ACC112 (cell line): ENCODE measurements at regions not wholly inside any gene's neighbourhood (a gene's known extent, or its start where the extent isn't known, plus 50 kb on each side); places are given as distances from the start of the nearest gene placed in this dataset.

ENCODE experiments used
- H2AFZ ChIP-seq: fragments of 200-600 bp; sonication (generic); one replicate; pipeline ENCODE4 v1.6.0; 2017; ENCODE audit warnings: antibody characterized with exemption, low read length; ENCODE audit not compliant: unreplicated experiment
- H3K27ac ChIP-seq: fragments of 200-600 bp; sonication (generic); 2 replicates; pipeline ENCODE4 v1.5.1; 2014; ENCODE audit warnings: low read depth, mild to moderate bottlenecking, antibody characterized with exemption, low read length, moderate library complexity
- H3K27me3 ChIP-seq: fragments of 200-600 bp; sonication (generic); 2 replicates; pipeline ENCODE4 v1.6.1; 2014; ENCODE audit warnings: mild to moderate bottlenecking, antibody characterized with exemption, low read length, moderate library complexity, mixed read lengths; ENCODE audit not compliant: insufficient read depth
- H3K36me3 ChIP-seq: fragments of 200-600 bp; sonication (generic); 2 replicates; pipeline ENCODE4 v1.6.1; 2016; ENCODE audit warnings: mild to moderate bottlenecking, antibody characterized with exemption, low read length, moderate library complexity, mixed read lengths; ENCODE audit not compliant: insufficient read depth
- H3K4me1 ChIP-seq: fragments of 200-600 bp; sonication (generic); one replicate; pipeline ENCODE4 v1.6.1; 2016; ENCODE audit warnings: low read length, mixed read lengths; ENCODE audit not compliant: insufficient read depth, unreplicated experiment, control insufficient read depth
- H3K4me3 ChIP-seq: fragments of 200-600 bp; sonication (generic); 2 replicates; pipeline ENCODE4 v1.5.1; 2014; ENCODE audit warnings: mild to moderate bottlenecking, low read depth, low read length
- H3K79me2 ChIP-seq: fragments of 200-600 bp; sonication (generic); one replicate; pipeline ENCODE4 v1.6.0; 2016; ENCODE audit warnings: low read length; ENCODE audit not compliant: control insufficient read depth, unreplicated experiment, insufficient read depth

DNA sequence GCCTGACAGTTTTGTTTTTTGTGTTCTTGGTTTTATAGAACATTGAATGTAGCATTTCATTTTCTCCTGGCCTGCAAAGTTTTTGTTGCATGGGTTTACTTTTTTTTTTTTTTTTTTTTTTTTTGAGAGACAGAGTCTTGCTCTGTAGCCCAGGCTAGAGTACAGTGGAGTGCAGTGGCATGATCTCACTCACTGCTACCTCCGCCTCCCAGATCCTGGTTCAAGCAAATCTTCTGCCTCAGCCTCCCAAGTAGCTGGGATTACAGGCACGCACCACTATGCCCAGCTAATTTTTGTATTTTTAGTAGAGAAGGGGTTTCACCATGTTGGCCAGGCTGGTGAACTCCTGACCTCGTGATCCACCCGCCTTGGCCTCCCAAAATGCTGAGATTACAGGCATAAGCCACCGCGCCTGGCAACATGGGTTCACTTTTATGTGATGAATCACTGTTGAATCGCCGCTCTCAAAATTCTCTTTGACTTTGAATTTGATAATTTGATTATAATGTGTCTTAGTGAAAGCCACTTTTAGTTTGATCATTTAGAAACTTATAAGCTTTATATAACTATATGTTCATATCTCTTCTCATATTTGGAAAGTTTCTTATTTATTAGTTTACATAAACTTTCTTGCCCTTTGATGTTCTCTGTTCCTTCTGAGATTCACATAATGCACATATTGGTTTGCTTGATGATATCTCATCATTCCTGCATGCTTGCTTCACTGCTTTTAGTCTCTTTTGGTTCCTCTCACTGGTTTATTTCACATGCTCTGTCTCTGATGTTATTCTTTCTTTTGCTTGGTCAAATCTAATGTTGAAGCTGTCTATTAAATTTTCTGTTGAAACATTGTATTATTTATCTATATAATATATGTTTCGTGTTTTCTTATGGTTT lies 589.0 kb upstream of the CNTN5 start:
- no peak overlapping the region for H3K27ac ChIP-seq
- H2AFZ ChIP-seq, result no peak overlapping the region
- no peaks in the 10 kb centered on the region for H3K27me3 ChIP-seq
- no peak overlapping the region for H3K4me3 ChIP-seq
- no peaks in the 10 kb centered on the region for H3K36me3 ChIP-seq
- no peaks in the 10 kb centered on the region for H3K79me2 ChIP-seq
- H3K4me1 ChIP-seq, result no peaks in the 10 kb centered on the region

DNA sequence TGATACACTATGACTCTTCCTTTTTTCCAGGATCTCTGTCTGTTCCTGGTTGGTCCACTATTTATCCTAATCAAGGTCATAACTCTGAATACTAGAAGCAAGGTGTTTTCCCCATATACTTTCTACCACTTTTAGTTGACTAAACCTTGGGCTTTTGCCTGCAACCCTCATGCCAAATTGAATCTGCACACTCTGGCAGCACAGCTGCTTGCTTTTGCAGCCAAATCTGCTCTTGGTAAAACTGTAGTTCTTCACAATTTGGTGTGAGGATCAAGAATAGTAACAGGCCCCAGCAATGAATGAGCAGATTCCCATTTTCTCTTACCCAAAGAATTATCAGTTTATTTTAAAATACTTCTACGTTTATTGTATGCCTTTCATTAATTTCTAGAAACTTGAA lies 586.5 kb upstream of the CNTN5 start:
- H3K27ac ChIP-seq, result no peak overlapping the region
- H3K36me3 ChIP-seq, result no peaks in the 10 kb centered on the region
- no peaks in the 10 kb centered on the region for H3K79me2 ChIP-seq
- no peak overlapping the region for H2AFZ ChIP-seq
- no peaks in the 10 kb centered on the region for H3K4me1 ChIP-seq
- no peaks in the 10 kb centered on the region for H3K27me3 ChIP-seq
- H3K4me3 ChIP-seq, result no peak overlapping the region

DNA sequence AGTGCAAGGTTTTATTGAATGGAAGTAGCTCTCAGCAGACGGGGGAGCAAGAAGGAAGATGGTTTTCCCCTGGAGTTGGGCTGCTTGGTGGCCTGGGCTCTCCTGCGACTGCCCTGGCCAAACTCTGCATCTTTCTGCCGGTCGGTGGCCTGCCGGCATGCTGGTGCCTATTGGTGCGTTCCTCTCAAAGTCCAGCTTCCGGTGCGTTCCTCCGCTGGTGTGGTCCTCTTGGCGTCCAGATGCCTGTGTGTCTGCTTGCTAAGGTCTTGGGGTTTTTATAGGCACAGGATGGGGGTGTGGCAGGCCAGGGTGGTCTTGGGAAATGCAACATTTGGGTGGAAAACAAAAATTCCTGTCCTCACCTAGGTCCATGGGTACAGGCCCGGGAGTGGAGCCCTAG lies 567.4 kb upstream of the CNTN5 start:
- Histone ChIP-seq H3K36me3 (no peaks in the 10 kb centered on the region), H3K4me1 (no peaks in the 10 kb centered on the region), H3K79me2 (no peaks in the 10 kb centered on the region), H3K27me3 (no peaks in the 10 kb centered on the region), H3K27ac (no peak overlapping the region), H2AFZ (no peak overlapping the region), H3K4me3 (no peak overlapping the region)

GRCh38 chr11:98455500-98456307 lies 565.0 kb upstream of the CNTN5 start:
- H3K4me3 ChIP-seq, result no peak overlapping the region
- no peaks in the 10 kb centered on the region for H3K36me3 ChIP-seq
- H2AFZ ChIP-seq, result no peak overlapping the region
- no peaks in the 10 kb centered on the region for H3K4me1 ChIP-seq
- no peaks in the 10 kb centered on the region for H3K27me3 ChIP-seq
- no peaks in the 10 kb centered on the region for H3K79me2 ChIP-seq
- H3K27ac ChIP-seq, result no peak overlapping the region

GRCh38 chr11:98456308-98456680 lies 564.5 kb upstream of the CNTN5 start:
- H3K27me3 ChIP-seq, result no peaks in the 10 kb centered on the region
- no peak overlapping the region for H3K27ac ChIP-seq
- no peaks in the 10 kb centered on the region for H3K36me3 ChIP-seq
- H3K4me3 ChIP-seq, result no peak overlapping the region
- H3K4me1 ChIP-seq, result no peaks in the 10 kb centered on the region
- no peak overlapping the region for H2AFZ ChIP-seq
- no peaks in the 10 kb centered on the region for H3K79me2 ChIP-seq

- H3K36me3 ChIP-seq, result no peaks in the 10 kb centered on the region
- no peak overlapping the region for H3K4me3 ChIP-seq
- no peaks in the 10 kb centered on the region for H3K79me2 ChIP-seq
- no peaks in the 10 kb centered on the region for H3K4me1 ChIP-seq
- H3K27me3 ChIP-seq, result no peaks in the 10 kb centered on the region
- no peak overlapping the region for H2AFZ ChIP-seq
- no peak overlapping the region for H3K27ac ChIP-seq
Observed at GRCh38 chr11:98495016-98495415, 525.7 kb upstream of the CNTN5 start.

DNA sequence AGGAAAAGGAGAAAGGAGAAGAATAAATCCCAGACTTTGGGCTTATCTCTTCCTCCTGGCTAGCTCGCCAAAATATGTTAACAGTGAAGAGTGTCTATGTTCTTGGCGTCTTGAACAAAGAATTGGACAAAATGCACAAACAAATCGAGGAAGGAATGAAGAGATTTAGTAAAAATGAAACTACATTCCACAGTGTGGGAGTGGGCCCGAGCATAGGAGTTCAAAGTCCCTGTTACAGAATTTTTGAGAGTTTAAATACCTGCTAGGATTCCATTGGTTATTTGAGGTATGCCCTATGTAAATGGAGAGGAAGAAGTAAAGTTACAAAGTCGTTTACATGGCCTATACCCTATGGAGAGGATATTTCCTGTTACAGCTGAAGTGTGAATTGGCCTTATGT lies 525.1 kb upstream of the CNTN5 start:
- no peak overlapping the region for H3K4me3 ChIP-seq
- no peaks in the 10 kb centered on the region for H3K36me3 ChIP-seq
- H2AFZ ChIP-seq, result no peak overlapping the region

DNA sequence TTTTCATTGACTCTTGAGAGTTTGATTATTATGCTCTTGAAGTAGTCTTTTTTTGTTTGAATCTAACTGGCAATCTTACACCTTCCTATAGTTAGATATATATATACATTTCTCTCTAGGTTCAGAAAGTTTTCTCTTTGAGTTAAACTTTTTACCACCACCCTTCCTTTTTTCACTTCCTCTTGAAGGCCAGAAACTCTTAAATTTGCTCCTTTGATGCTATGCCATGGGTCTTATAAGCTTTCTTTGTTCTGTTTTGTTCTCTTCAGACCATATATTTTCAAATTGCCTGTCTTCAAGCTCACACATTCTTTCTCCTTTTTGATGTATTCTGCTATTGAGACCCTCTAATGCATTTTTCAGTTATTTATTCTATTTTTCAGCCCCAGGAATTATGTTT lies 513.5 kb upstream of the CNTN5 start:
- no peaks in the 10 kb centered on the region for H3K36me3 ChIP-seq
- H3K4me3 ChIP-seq, result no peak overlapping the region
- no peaks in the 10 kb centered on the region for H3K27me3 ChIP-seq
- no peaks in the 10 kb centered on the region for H3K79me2 ChIP-seq
- no peak overlapping the region for H2AFZ ChIP-seq
- no peak overlapping the region for H3K27ac ChIP-seq
- H3K4me1 ChIP-seq, result no peaks in the 10 kb centered on the region

More for the DNA sequence above, 525.1 kb upstream of the CNTN5 start:
- Histone ChIP-seq H3K27ac (no peak overlapping the region), H3K27me3 (no peaks in the 10 kb centered on the region), H3K79me2 (no peaks in the 10 kb centered on the region), H3K4me1 (no peaks in the 10 kb centered on the region)

DNA sequence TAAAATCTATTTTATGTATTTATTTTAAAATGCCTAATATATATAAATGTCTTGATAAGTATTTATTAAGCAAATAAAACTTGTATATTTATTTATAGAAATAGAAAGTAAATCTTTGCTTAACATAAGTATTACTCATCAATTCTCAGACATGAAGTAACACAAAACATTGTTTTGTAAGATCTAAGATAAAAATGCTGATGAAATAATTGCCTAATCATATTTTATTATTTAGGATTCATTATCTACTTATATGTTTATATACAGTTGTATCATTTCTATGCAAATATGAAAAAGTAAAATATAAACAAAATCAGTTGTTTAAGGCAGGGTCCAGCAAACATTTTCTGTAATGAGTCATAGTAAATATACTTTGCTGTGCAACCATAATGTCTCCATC lies 507.8 kb upstream of the CNTN5 start:
- no peaks in the 10 kb centered on the region for H3K4me1 ChIP-seq
- no peaks in the 10 kb centered on the region for H3K79me2 ChIP-seq
- no peak overlapping the region for H2AFZ ChIP-seq
- no peaks in the 10 kb centered on the region for H3K36me3 ChIP-seq
- no peaks in the 10 kb centered on the region for H3K27me3 ChIP-seq
- no peak overlapping the region for H3K4me3 ChIP-seq
- no peak overlapping the region for H3K27ac ChIP-seq

DNA sequence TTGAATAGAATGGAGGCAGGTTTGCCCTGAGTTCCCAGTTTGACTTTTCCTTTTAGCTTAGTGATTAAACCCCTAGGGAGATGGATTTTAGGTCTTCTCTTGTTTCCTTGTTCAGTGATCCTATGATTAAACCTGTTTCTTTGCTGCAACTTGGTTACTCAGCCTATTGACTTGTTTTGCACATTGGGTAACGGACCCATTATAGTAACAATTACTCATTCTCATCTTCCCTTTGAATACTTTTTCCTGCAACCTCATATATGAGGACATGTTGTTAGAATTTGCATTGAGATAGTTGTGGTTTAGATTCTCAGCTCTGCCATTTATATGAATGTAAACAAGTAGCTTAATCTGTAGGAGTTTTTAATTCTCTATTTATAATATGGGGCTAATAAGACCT lies 489.2 kb upstream of the CNTN5 start:
- Histone ChIP-seq H3K4me1 (no peaks in the 10 kb centered on the region), H3K36me3 (no peaks in the 10 kb centered on the region), H2AFZ (no peak overlapping the region), H3K79me2 (no peaks in the 10 kb centered on the region), H3K4me3 (no peak overlapping the region), H3K27me3 (no peaks in the 10 kb centered on the region), H3K27ac (no peak overlapping the region)

DNA sequence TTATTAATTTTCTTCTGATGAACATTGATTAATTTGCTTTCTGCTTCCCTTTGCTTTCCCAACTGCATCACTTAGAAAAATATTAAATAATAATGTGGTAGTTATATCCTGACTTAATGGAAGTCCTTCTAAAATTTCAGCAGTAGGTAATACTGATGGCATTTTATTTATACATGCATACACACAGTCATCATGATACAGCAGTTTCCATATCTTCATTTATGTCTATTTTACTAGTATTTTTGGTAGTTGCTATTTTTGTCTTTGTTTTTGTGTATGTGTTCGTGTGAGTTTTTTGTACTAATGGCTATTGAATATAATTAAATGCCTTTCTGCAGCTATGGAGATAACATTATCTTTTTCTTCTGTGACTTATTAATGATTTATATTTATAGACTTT lies 484.7 kb upstream of the CNTN5 start:
- Histone ChIP-seq H3K4me1 (no peaks in the 10 kb centered on the region), H3K27me3 (no peaks in the 10 kb centered on the region), H3K4me3 (no peak overlapping the region), H2AFZ (no peak overlapping the region), H3K27ac (no peak overlapping the region), H3K79me2 (no peaks in the 10 kb centered on the region), H3K36me3 (no peaks in the 10 kb centered on the region)
